Heart right ventricle (tissue), 16 donors: ENCODE measurements at regions not wholly inside any gene's neighbourhood (a gene's known extent, or its start where the extent isn't known, plus 50 kb on each side); places are given as distances from the start of the nearest gene placed in this dataset.

Experiments
- ATAC-seq, 8 donors: fragments of 200-7000 bp; cut with Tn5 transposase; one replicate each; pipeline ENCODE4 v1.9.1; 2020; ENCODE audit warnings: mild to moderate bottlenecking in 8 of 8, moderate library complexity in 8 of 8, moderate number of reproducible peaks in 1 of 8
- DNase-seq, 2 donors: peaks; one replicate each; pipeline ENCODE4 v3.0.0-alpha.2; 2020
- H3K27ac ChIP-seq, 10 donors: fragments of 200-600 bp; sonication (generic) in 2 of 10; one replicate each; pipeline versions ENCODE4 v1.5.0 to v1.8.0; 2020 to 2022; ENCODE audit warnings: mild to moderate bottlenecking in 3 of 10
- H3K27me3 ChIP-seq, 7 donors: fragments of 200-600 bp; one replicate each; pipeline ENCODE4 v1.8.0; 2021 to 2022; ENCODE audit warnings: mild to moderate bottlenecking in 2 of 7
- H3K36me3 ChIP-seq, 9 donors: fragments of 200-600 bp; sonication (generic) in 1 of 9; one replicate each; pipeline versions ENCODE4 v1.5.0 to v1.8.0; 2020 to 2022; ENCODE audit warnings: mild to moderate bottlenecking in 2 of 9
- H3K4me1 ChIP-seq, 9 donors: fragments of 200-600 bp; sonication (generic) in 1 of 9; one replicate each; pipeline versions ENCODE4 v1.5.0 to v1.8.0; 2020 to 2022; ENCODE audit warnings: mild to moderate bottlenecking in 4 of 9
- H3K4me3 ChIP-seq, 10 donors: fragments of 200-600 bp; sonication (generic) in 2 of 10; one replicate each; pipeline versions ENCODE4 v1.5.0 to v1.8.0; 2020 to 2022; ENCODE audit warnings: mild to moderate bottlenecking in 7 of 10, moderate library complexity in 2 of 10
- H3K9me3 ChIP-seq, 11 donors: fragments of 200-600 bp in 10 of 11; sonication (generic) in 2 of 11; one replicate each; pipeline versions ENCODE4 v1.5.0 to v1.8.0; 2013 to 2022; ENCODE audit warnings: mild to moderate bottlenecking in 2 of 11, control low read depth in 1 of 11, moderate library complexity in 1 of 11
- CTCF ChIP-seq, 9 donors: fragments of 200-600 bp; sonication (generic) in 2 of 9; IDR thresholded peaks; one replicate each; pipeline versions ENCODE4 v1.5.0 to v1.8.0; 2021 to 2022; ENCODE audit warnings: antibody characterized with exemption in 9 of 9, mild to moderate bottlenecking in 5 of 9, moderate library complexity in 1 of 9
- WGBS, 2 donors: extraction: QIAGEN DNeasy Blood & Tissue Kit; methylation state at CpG; one replicate each; pipeline ENCODE4 v1.1.7; 2013; ENCODE audit warnings: inconsistent platforms in 1 of 2; 5-methylcytosine and 5-hydroxymethylcytosine counted together
- intact Hi-C, 10 donors: fragments of 100-400 bp; cut with DNase I; formaldehyde crosslinking; loops; one replicate each; pipeline versions ENCODE4 v1.11.1 to v1.14.2; 2022
- donor health status: Arrhythmogenic right ventricular cardiomyopathy.
- donor health status: ischemic (EF 13 %, LVEDD 7.1; RV severe dilation, severe dysfunction).
- donor health status: healthy with polysubstance abuse.
- donor health status: DM: no; HTN: yes; CAD: no.
- donor health status: DM: no; HTN: no; CAD: no.
- donor health status: ischemic (EF 25% LVEDD 6.9; RV normal size, moderate dysfunction).
- donor health status: ischemic (EF 25% LVEDD 5.7; RV mildly dilated, moderate dysfunction).
- donor health status: healthy.
- donor health status: DM: yes; HTN: yes; CAD: no.
- donor health status: Ischemic cardiomyopathy.
- donor health status: ischemic (EF 35%, LVEDD 5.7; RV mildly dilated, moderate dysfunction).
- donor health status: nonischemic (EF 11% LVEDD 7.7; RV severe dilation, severe dysfunction).
- donor health status: DM: yes; HTN: yes; CAD: no.
- donor health status: PGD.
- donor health status: ischemic (EF 29% LVEDD 5.4; RV normal size, mild dysfunction).
- donor health status: nonischemic (EF 23%, LVEDD 6.1; RV moderate dilation, normal function).

- TF ChIP-seq CTCF (IDR thresholded peaks at IDR 0.05), result no peak
- H3K9me3 ChIP-seq, result peaks cover 0 to 16% (median 7%) of the 10 kb centered on the region in 11 donors
- H3K4me3 ChIP-seq, result no peak overlapping the region
- DNase-seq (no peak), ATAC-seq (no peak)
- intact Hi-C loops, result no loop called here
- no peak overlapping the region for H3K27ac ChIP-seq
- no peaks in the 10 kb centered on the region for H3K4me1 ChIP-seq
- H3K36me3 ChIP-seq, result no peaks in the 10 kb centered on the region
- 67 to 76% methylated on average over 6 of the region's 6 CpGs for WGBS, 2 donors
- peaks cover 0 to 15% (median 9%) of the 10 kb centered on the region in 7 donors for H3K27me3 ChIP-seq
Observed at GRCh38 chr5:2191972-2192371, 309.2 kb upstream of the IRX4 start.

- Histone ChIP-seq H3K36me3 (no peaks in the 10 kb centered on the region), H3K9me3 (peaks cover 0 to 16% (median 7%) of the 10 kb centered on the region in 11 donors), H3K4me1 (no peaks in the 10 kb centered on the region), H3K27ac (no peak overlapping the region), H3K4me3 (no peak overlapping the region), H3K27me3 (peaks cover 0 to 22% (median 5%) of the 10 kb centered on the region in 7 donors)
- WGBS, 2 donors, result 68 to 71% methylated on average over 9 of the region's 9 CpGs
- no peak for TF ChIP-seq CTCF (IDR thresholded peaks at IDR 0.05)
- DNase-seq (no peak), ATAC-seq (no peak)
- intact Hi-C loops, result no loop called here
Observed at GRCh38 chr5:2190549-2190948, 307.8 kb upstream of the IRX4 start.

- Histone ChIP-seq H3K4me3 (no peak overlapping the region), H3K4me1 (no peaks in the 10 kb centered on the region), H3K9me3 (no peaks in the 10 kb centered on the region), H3K27me3 (peaks cover 0 to 22% (median 5%) of the 10 kb centered on the region in 7 donors), H3K27ac (no peak overlapping the region), H3K36me3 (no peaks in the 10 kb centered on the region)
- no peak for TF ChIP-seq CTCF (IDR thresholded peaks at IDR 0.05)
- WGBS, 2 donors, result 86 to 88% methylated on average over 4 of the region's 4 CpGs
- DNase-seq (no peak), ATAC-seq (no peak)
- intact Hi-C loops, result no loop called here
Observed at GRCh38 chr5:2188661-2189060, 305.9 kb upstream of the IRX4 start.

- Histone ChIP-seq H3K9me3 (no peaks in the 10 kb centered on the region), H3K4me3 (no peak overlapping the region), H3K4me1 (no peaks in the 10 kb centered on the region), H3K27ac (no peak overlapping the region), H3K27me3 (peaks cover 0 to 22% (median 5%) of the 10 kb centered on the region in 7 donors), H3K36me3 (no peaks in the 10 kb centered on the region)
- DNase-seq (no peak), ATAC-seq (no peak)
- intact Hi-C loops, result no loop called here
- WGBS, 2 donors, result 88% methylated on average over 7 of the region's 7 CpGs
- TF ChIP-seq CTCF (IDR thresholded peaks at IDR 0.05), result no peak
Observed at GRCh38 chr5:2188137-2188536, 305.4 kb upstream of the IRX4 start.
